ENCODE measurements at regions not wholly inside any gene's neighbourhood (a gene's known extent, or its start where the extent isn't known, plus 50 kb on each side); places are given as distances from the start of the nearest gene placed in this dataset.
"Not testable (repeated sequence)": the region's sequence is repeated elsewhere in the genome, so short reads cannot be mapped to it uniquely, and the experiment has no call there.

- DNase-seq, result no peak
Measured at GRCh38 chr4:170682558-170683294, 593.0 kb upstream of the AADAT start.

- DNase-seq, result not testable (repeated sequence)
Measured at GRCh38 chr4:170682087-170682486, 592.3 kb upstream of the AADAT start.

GRCh38 chr4:170675568-170676262 lies 586.0 kb upstream of the AADAT start:
- DNase-seq, result no peak

- DNase-seq, result no peak
Measured at GRCh38 chr4:170674176-170674575, 584.4 kb upstream of the AADAT start.

- DNase-seq, result no peak
Measured at GRCh38 chr4:170672381-170672965, 582.7 kb upstream of the AADAT start.

- DNase-seq, result no peak
Measured at GRCh38 chr4:170671171-170671570, 581.4 kb upstream of the AADAT start.

GRCh38 chr4:170667814-170668213 lies 578.1 kb upstream of the AADAT start:
- DNase-seq, result no peak

- DNase-seq, result no peak
Measured at GRCh38 chr4:170666909-170667308, 577.2 kb upstream of the AADAT start.

GRCh38 chr4:170662250-170662649 lies 572.5 kb upstream of the AADAT start:
- DNase-seq, result no peak

- DNase-seq, result no peak
Measured at GRCh38 chr4:170657761-170658160, 568.0 kb upstream of the AADAT start.

- DNase-seq, result no peak
Measured at GRCh38 chr4:170656506-170656905, 566.8 kb upstream of the AADAT start.

- DNase-seq, result no peak
Measured at GRCh38 chr4:170652571-170652970, 562.8 kb upstream of the AADAT start.

GRCh38 chr4:170651786-170652185 lies 562.0 kb upstream of the AADAT start:
- no peak for DNase-seq

- no peak for DNase-seq
Measured at GRCh38 chr4:170627418-170627817, 537.7 kb upstream of the AADAT start.

GRCh38 chr4:170623899-170624298 lies 534.1 kb upstream of the AADAT start:
- no peak for DNase-seq

GRCh38 chr4:170610434-170610833 lies 520.7 kb upstream of the AADAT start:
- DNase-seq, result no peak

GRCh38 chr4:170599894-170600293 lies 510.1 kb upstream of the AADAT start:
- DNase-seq, result no peak

- DNase-seq, result no peak
Measured at GRCh38 chr4:170591076-170591475, 501.3 kb upstream of the AADAT start.

GRCh38 chr4:170589597-170590191 lies 499.9 kb upstream of the AADAT start:
- DNase-seq, result peak; percentile 3

GRCh38 chr4:170581969-170582368 lies 492.2 kb upstream of the AADAT start:
- no peak for DNase-seq

GRCh38 chr4:170581322-170581721 lies 491.6 kb upstream of the AADAT start:
- no peak for DNase-seq

- DNase-seq, result no peak
Measured at GRCh38 chr4:170580651-170581050, 490.9 kb upstream of the AADAT start.

- no peak for DNase-seq
Measured at GRCh38 chr4:170538821-170539473, 449.2 kb upstream of the AADAT start.
